ENCODE measurements at regions not wholly inside any gene's neighbourhood (a gene's known extent, or its start where the extent isn't known, plus 50 kb on each side); places are given as distances from the start of the nearest gene placed in this dataset.

- Histone ChIP-seq H3K27me3 (replicated peaks) (no peaks in the 10 kb centered on the region), H3K27ac (no peak overlapping the region), H3K4me3 (ENCODE audit: low read depth, low read length) (no peak overlapping the region), H3K36me3 (replicated peaks) (no peaks in the 10 kb centered on the region)
- TF ChIP-seq, protein P1, sequence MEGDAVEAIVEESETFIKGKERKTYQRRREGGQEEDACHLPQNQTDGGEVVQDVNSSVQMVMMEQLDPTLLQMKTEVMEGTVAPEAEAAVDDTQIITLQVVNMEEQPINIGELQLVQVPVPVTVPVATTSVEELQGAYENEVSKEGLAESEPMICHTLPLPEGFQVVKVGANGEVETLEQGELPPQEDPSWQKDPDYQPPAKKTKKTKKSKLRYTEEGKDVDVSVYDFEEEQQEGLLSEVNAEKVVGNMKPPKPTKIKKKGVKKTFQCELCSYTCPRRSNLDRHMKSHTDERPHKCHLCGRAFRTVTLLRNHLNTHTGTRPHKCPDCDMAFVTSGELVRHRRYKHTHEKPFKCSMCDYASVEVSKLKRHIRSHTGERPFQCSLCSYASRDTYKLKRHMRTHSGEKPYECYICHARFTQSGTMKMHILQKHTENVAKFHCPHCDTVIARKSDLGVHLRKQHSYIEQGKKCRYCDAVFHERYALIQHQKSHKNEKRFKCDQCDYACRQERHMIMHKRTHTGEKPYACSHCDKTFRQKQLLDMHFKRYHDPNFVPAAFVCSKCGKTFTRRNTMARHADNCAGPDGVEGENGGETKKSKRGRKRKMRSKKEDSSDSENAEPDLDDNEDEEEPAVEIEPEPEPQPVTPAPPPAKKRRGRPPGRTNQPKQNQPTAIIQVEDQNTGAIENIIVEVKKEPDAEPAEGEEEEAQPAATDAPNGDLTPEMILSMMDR (IDR thresholded peaks at IDR 0.05; ENCODE audit: low read depth, low read length, missing control alignments), result no peak
- in situ Hi-C loops (cut with HindIII; ENCODE audit: low pct_ligation_motif_present, low sequenced_read_pairs), result no loop called here
- DNase-seq, result no peak
Measured at GRCh38 chr4:148926276-148927260, 484.4 kb upstream of the NR3C2 start.

GRCh38 chr4:148923881-148924280 lies 481.7 kb upstream of the NR3C2 start:
- TF ChIP-seq, protein P1 (IDR thresholded peaks at IDR 0.05; ENCODE audit: low read depth, low read length, missing control alignments), result no peak
- in situ Hi-C loops (cut with HindIII; ENCODE audit: low pct_ligation_motif_present, low sequenced_read_pairs), result no loop called here
- H3K27me3 ChIP-seq (replicated peaks), result no peaks in the 10 kb centered on the region
- no peak for DNase-seq
- H3K36me3 ChIP-seq (replicated peaks), result no peaks in the 10 kb centered on the region
- no peak overlapping the region for H3K27ac ChIP-seq
- H3K4me3 ChIP-seq (ENCODE audit: low read depth, low read length), result no peak overlapping the region

DNA sequence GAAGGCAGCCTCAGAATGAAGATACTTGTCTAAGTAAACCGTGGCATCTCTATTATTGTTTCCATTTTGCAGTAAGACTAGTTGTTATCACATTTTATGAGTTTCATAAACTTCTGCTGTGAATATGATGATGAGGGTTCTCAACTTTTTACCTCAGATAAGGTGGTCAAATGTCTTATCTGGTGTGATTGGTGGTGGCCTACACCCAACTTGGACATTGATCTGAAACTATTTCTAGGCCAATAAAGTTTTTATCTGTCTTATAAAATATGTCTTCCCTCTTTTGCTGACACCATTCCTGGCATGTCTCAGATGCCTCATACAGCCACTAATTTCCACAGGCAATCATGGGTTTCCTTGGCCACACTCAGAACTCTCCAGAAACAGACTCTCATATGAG lies 480.3 kb upstream of the NR3C2 start:
- Histone ChIP-seq H3K4me3 (ENCODE audit: low read depth, low read length) (no peak overlapping the region), H3K27me3 (replicated peaks) (no peaks in the 10 kb centered on the region), H3K36me3 (replicated peaks) (no peaks in the 10 kb centered on the region), H3K27ac (no peak overlapping the region)
- TF ChIP-seq, protein P1 (IDR thresholded peaks at IDR 0.05; ENCODE audit: low read depth, low read length, missing control alignments), result no peak
- in situ Hi-C loops (cut with HindIII; ENCODE audit: low pct_ligation_motif_present, low sequenced_read_pairs), result no loop called here
- DNase-seq, result no peak

- DNase-seq, result no peak
- TF ChIP-seq, protein P1 (IDR thresholded peaks at IDR 0.05; ENCODE audit: low read depth, low read length, missing control alignments), result no peak
- H3K36me3 ChIP-seq (replicated peaks), result no peaks in the 10 kb centered on the region
- H3K27ac ChIP-seq, result no peak overlapping the region
- no peaks in the 10 kb centered on the region for H3K27me3 ChIP-seq (replicated peaks)
- in situ Hi-C loops (cut with HindIII; ENCODE audit: low pct_ligation_motif_present, low sequenced_read_pairs), result no loop called here
- no peak overlapping the region for H3K4me3 ChIP-seq (ENCODE audit: low read depth, low read length)
Measured at GRCh38 chr4:148914734-148915133, 472.5 kb upstream of the NR3C2 start.

DNA sequence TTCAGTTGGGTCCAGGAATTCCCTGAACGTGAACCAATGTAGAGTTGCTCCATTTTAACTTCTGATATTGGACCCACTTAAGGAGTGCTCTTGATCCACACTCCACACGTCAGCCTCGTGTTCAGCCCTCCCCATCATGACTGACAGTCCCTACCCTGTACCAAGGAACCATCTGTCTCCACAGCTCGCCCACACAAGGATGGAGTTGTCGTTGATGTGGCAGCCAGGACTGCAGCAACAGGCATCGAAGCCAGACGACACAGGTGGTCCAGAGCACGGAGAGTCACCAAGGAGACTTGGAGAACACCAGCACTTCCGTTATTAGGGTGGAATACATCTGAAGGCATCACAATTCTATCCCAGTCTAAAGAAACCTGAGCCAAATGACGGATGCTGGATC lies 472.1 kb upstream of the NR3C2 start:
- Histone ChIP-seq H3K4me3 (ENCODE audit: low read depth, low read length) (no peak overlapping the region), H3K36me3 (replicated peaks) (no peaks in the 10 kb centered on the region), H3K27me3 (replicated peaks) (no peaks in the 10 kb centered on the region), H3K27ac (no peak overlapping the region)
- TF ChIP-seq, protein P1 (IDR thresholded peaks at IDR 0.05; ENCODE audit: low read depth, low read length, missing control alignments), result no peak
- in situ Hi-C loops (cut with HindIII; ENCODE audit: low pct_ligation_motif_present, low sequenced_read_pairs), result no loop called here
- no peak for DNase-seq

Measured in brain microvascular endothelial cell (primary cell).